K562 (cell line): ENCODE measurements at regions not wholly inside any gene's neighbourhood (a gene's known extent, or its start where the extent isn't known, plus 50 kb on each side); places are given as distances from the start of the nearest gene placed in this dataset.

Experiments
- CXXC5 ChIP-seq: fragments of 250-450 bp; sonication (Bioruptor Pico); IDR thresholded peaks from 2 replicates; pipeline ENCODE4 v1.8.0; 2022; ENCODE audit warnings: inconsistent platforms, mild to moderate bottlenecking, moderate library complexity
- E2F4 ChIP-seq: sonication (generic); formaldehyde crosslinking; IDR thresholded peaks from 2 replicates; pipeline ENCODE4 v1.8.0; 2022; ENCODE audit warnings: mild to moderate bottlenecking, low read depth, missing genetic modification reagents
- KDM4B ChIP-seq, 2 experiments: fragments of 450-650 bp in 1 of 2; sonication (generic) in 1 of 2; IDR thresholded peaks; 2 replicates each; pipeline ENCODE4 v1.6.1; 2016 to 2017; ENCODE audit warnings: borderline replicate concordance in 2 of 2, antibody characterized with exemption in 1 of 2, low read depth in 1 of 2, mild to moderate bottlenecking in 1 of 2
- KLF13 ChIP-seq: fragments of 450-650 bp; IDR thresholded peaks from 2 replicates; pipeline ENCODE4 v1.6.1; 2016; ENCODE audit warnings: missing genetic modification characterization, low read depth, mild to moderate bottlenecking, missing compliant biosample characterization, moderate library complexity, borderline replicate concordance
- MAZ ChIP-seq, 2 experiments: fragments of 450-650 bp in 1 of 2; sonication (generic) in 1 of 2; formaldehyde crosslinking; IDR thresholded peaks in 1 of 2; conservative IDR thresholded peaks in 1 of 2; 2 replicates each; pipeline versions ENCODE4 v1.4.0 to v1.5.0; 2020; ENCODE audit warnings: mild to moderate bottlenecking in 1 of 2, missing genetic modification reagents in 1 of 2
- MEIS2 ChIP-seq: fragments of 450-650 bp; IDR thresholded peaks from 2 replicates; pipeline ENCODE4 v1.6.1; 2014; ENCODE audit warnings: mild to moderate bottlenecking; ENCODE audit not compliant: partially characterized antibody
- NFE2 ChIP-seq: IDR thresholded peaks from 2 replicates; pipeline ENCODE4 v1.6.1; 2014; ENCODE audit warnings: antibody characterized with exemption, low read depth
- RBM25 ChIP-seq: fragments of 200-400 bp; formaldehyde crosslinking; IDR thresholded peaks from 2 replicates; pipeline ENCODE4 v1.6.1; 2018; ENCODE audit warnings: low read length, low read depth, moderate library complexity; ENCODE audit not compliant: severe bottlenecking
- SMC3 ChIP-seq: conservative IDR thresholded peaks from 2 replicates; pipeline ENCODE4 v1.6.1; 2011; ENCODE audit warnings: low read depth, low read length, improper control_type of control experiment; ENCODE audit not compliant: insufficient read depth
- STAT6 ChIP-seq: sonication (generic); formaldehyde crosslinking; IDR thresholded peaks from 2 replicates; pipeline ENCODE4 v1.8.1; 2023; ENCODE audit warnings: mild to moderate bottlenecking, missing genetic modification reagents
- TCFL5 ChIP-seq: fragments of 250-450 bp; sonication (Bioruptor Pico); conservative IDR thresholded peaks from 2 replicates; pipeline ENCODE4 v1.6.1; 2021; ENCODE audit warnings: mild to moderate bottlenecking, moderate library complexity, matching md5 sums
- TFAP4 ChIP-seq: sonication (generic); formaldehyde crosslinking; IDR thresholded peaks from 2 replicates; pipeline ENCODE4 v1.8.0; 2022; ENCODE audit warnings: missing genetic modification reagents, mild to moderate bottlenecking, moderate library complexity, borderline replicate concordance
- ZFP1 ChIP-seq: fragments of 450-650 bp; formaldehyde crosslinking; IDR thresholded peaks from 2 replicates; pipeline ENCODE4 v1.4.0; 2020; ENCODE audit warnings: mild to moderate bottlenecking, mixed read lengths
- ZNF174 ChIP-seq: fragments of 250-450 bp; sonication (Bioruptor Pico); IDR thresholded peaks from 2 replicates; pipeline ENCODE4 v1.4.0; 2020; ENCODE audit warnings: mild to moderate bottlenecking
- TF ChIP-seq, protein P1 (sequence below): fragments of 250-450 bp; sonication (Bioruptor Pico); IDR thresholded peaks from 2 replicates; pipeline ENCODE4 v1.5.0; 2020; ENCODE audit warnings: mild to moderate bottlenecking, borderline replicate concordance
- TF ChIP-seq, protein P2 (sequence below), 2 experiments: fragments of 200-800 bp in 1 of 2; sonication (Bioruptor generic) in 1 of 2; sonication (generic) in 1 of 2; formaldehyde crosslinking in 1 of 2; IDR thresholded peaks in 1 of 2; conservative IDR thresholded peaks in 1 of 2; 2 replicates each; pipeline versions ENCODE4 v1.5.0 to v1.6.1; 2016 to 2020; ENCODE audit warnings: missing compliant biosample characterization in 1 of 2, missing genetic modification characterization in 1 of 2, missing genetic modification reagents in 1 of 2

DNA sequence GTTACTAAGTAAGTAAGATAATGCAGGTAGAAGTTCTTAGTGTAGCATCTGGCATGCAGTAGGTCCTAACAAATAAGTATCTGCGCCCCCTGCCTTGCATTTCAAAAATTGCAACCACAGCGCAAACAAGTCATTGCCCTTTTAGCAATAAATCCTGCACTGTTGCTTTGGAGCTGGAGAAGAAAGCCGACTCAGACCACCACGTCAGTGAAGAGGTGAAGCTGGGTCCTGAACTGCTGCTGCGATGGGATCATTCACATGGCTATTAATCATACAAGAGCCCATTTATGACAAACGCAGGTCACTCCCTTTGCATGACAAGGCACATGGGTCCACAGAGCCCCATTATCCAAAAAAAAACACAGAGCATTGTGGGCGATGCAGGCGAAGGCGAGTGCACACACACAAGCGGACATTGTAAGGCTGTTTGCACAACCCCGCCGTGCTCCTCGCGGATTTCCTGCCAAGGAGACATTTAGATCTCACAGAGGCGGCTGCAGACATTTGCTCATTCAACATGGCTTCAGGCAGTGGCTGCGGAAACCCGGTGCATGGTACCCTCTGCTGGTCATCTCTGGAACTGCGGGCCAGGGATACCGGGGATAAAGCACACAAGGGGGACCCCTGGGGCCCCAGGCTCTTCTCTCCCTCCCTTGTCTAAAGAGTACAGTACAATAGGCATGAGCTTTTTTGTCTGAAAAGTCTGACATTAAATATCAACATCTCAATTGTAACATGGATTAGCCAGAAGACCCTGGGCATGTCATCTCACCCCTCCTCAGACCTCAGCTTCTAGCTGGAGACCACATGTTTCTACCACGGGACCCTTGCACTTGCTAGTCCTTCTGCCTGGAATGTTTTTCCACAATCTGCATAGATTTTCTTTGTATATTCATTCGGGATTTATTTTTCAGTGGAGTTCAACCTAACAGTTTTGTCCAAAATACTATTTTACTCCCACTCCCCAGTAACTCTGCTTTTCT, 56.7 kb downstream of the CYRIA start (continued):
- no peak for TF ChIP-seq KDM4B (IDR thresholded peaks at IDR 0.05; ENCODE audit: borderline replicate concordance in 2 of 2, low read depth in 1 of 2)
- 0 out of 2 replicates have a peak, but pooled peaks have one; percentile 14 for TF ChIP-seq KLF13
- no peak for TF ChIP-seq ZNF174 (CRISPR knock-in tag)
- no peak for TF ChIP-seq E2F4 (CRISPR knock-in tag)
- 0 out of 2 replicates have a peak, but pooled peaks have one; percentile 19 for TF ChIP-seq CXXC5 (CRISPR knock-in tag)
- TF ChIP-seq SMC3, result peak; percentile 80
- TF ChIP-seq, protein P1, sequence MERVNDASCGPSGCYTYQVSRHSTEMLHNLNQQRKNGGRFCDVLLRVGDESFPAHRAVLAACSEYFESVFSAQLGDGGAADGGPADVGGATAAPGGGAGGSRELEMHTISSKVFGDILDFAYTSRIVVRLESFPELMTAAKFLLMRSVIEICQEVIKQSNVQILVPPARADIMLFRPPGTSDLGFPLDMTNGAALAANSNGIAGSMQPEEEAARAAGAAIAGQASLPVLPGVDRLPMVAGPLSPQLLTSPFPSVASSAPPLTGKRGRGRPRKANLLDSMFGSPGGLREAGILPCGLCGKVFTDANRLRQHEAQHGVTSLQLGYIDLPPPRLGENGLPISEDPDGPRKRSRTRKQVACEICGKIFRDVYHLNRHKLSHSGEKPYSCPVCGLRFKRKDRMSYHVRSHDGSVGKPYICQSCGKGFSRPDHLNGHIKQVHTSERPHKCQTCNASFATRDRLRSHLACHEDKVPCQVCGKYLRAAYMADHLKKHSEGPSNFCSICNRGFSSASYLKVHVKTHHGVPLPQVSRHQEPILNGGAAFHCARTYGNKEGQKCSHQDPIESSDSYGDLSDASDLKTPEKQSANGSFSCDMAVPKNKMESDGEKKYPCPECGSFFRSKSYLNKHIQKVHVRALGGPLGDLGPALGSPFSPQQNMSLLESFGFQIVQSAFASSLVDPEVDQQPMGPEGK (CRISPR knock-in tag), result no peak
- TF ChIP-seq NFE2, result peak; percentile 35; the same call in 1 of the 2 replicates
- peak; percentile 81 for TF ChIP-seq MEIS2
- TF ChIP-seq RBM25, result peak; percentile 44
- peak; percentile 6; the same call in 1 of the 2 replicates for TF ChIP-seq TFAP4 (CRISPR knock-in tag)
- no peak for TF ChIP-seq TCFL5 (CRISPR knock-in tag)
- TF ChIP-seq STAT6 (CRISPR knock-in tag), result no peak
- TF ChIP-seq, protein P2, sequence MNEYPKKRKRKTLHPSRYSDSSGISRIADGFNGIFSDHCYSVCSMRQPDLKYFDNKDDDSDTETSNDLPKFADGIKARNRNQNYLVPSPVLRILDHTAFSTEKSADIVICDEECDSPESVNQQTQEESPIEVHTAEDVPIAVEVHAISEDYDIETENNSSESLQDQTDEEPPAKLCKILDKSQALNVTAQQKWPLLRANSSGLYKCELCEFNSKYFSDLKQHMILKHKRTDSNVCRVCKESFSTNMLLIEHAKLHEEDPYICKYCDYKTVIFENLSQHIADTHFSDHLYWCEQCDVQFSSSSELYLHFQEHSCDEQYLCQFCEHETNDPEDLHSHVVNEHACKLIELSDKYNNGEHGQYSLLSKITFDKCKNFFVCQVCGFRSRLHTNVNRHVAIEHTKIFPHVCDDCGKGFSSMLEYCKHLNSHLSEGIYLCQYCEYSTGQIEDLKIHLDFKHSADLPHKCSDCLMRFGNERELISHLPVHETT (CRISPR knock-in tag; conservative IDR thresholded peaks at IDR 0.05 in 1 of 2, IDR thresholded peaks at IDR 0.05 in 1 of 2), result 0 out of 4 replicates have a peak, but pooled peaks of 1 of the 2 experiments have one; percentile 56
- TF ChIP-seq MAZ (CRISPR knock-in tag; conservative IDR thresholded peaks at IDR 0.05 in 1 of 2, IDR thresholded peaks at IDR 0.05 in 1 of 2), result peak in 1 of 2 experiments; percentile 63; a peak in 1 of 4 replicates
- no peak for TF ChIP-seq ZFP1 (CRISPR knock-in tag)
